RPMI7951 (cell line): ENCODE measurements at regions not wholly inside any gene's neighbourhood (a gene's known extent, or its start where the extent isn't known, plus 50 kb on each side); places are given as distances from the start of the nearest gene placed in this dataset.
A peak's percentile ranks its signal among the peaks of the same experiment; 100 is the strongest.

Source experiments
- DNase-seq: peaks from one replicate; pipeline ENCODE4 v3.0.0-alpha.2; 2012; ENCODE audit warnings: low read depth

DNA sequence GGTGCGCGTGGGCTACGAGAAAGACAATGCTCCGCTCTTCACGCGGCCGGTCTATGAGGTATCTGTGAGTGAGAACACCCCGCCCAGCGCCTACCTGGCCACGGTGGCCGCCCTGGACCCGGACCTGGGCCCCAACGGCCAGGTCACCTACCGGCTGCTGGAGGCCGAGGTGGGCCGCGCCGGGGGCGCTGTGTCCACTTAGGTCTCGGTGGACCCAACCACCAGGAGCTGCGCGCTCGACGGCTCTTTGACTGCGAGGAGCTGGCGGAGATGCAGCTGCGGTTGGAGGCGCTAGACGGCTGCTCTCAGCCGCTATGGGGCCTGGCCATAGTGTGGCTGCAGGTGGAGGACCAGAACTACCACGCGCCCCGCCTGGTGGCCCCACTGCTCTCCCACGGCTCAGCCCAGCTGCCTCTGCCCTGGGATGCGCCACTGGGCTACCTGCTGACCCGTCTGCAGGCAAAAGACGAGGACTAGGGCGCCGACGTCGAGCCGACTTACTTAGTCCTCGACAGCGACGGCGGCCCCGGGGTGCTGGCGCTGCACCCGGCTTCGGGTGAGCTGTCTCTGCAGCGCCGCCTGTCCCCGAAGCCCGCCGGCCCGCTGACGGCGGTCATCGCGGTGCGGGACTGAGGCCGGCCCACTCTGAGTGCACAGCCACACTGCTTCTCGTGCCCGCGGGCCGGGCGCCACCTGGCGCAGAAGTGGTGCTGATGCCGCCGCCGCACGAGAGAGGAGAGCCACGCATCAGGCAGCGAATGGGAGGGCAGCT is 173.0 kb downstream of the OLFM4 start:
- DNase-seq: no peak

GRCh38 chr13:53204598-53204997 is 176.0 kb downstream of the OLFM4 start:
- no peak for DNase-seq

GRCh38 chr13:53206455-53206854 is 177.8 kb downstream of the OLFM4 start:
- DNase-seq: no peak

DNA sequence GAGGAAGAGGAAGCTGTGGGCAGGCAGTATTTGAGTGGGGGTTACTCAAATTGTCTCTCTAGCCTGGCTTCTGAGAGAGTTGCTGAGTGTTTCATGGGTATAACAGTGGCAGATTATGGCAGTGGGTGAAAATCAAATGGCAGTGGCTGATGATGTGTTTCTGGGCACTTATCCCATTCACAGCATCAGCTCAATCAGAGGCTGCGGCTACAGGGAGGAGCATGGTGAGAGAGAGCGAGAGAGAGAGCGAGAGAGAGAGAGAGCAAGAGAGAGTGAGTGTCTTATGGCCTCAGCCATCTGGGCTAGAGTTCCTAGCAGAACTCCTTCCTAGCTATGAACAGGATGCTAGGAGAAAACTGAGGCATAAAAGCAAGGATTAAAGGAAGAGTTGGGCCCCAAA is 178.9 kb downstream of the OLFM4 start:
- no peak for DNase-seq

DNA sequence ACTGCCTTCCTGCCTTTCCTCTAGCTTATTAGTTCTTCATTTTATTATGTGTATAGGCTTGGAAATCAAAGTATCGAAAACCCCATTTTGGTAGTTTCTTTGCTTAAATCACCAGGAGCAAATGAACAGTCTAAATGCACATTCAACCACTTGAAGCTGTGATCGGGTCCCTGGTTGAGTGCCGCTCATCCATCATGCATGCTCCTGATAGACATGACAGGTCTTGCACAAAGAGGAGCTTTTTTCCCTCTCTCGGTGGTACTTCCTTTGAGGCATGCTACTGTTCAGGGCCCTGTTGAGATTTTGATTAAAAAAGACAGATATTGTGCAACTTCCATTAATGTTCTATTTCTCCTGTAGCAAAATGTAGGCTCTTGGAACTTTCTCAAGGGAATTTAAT is 185.8 kb downstream of the OLFM4 start:
- DNase-seq: no peak

DNA sequence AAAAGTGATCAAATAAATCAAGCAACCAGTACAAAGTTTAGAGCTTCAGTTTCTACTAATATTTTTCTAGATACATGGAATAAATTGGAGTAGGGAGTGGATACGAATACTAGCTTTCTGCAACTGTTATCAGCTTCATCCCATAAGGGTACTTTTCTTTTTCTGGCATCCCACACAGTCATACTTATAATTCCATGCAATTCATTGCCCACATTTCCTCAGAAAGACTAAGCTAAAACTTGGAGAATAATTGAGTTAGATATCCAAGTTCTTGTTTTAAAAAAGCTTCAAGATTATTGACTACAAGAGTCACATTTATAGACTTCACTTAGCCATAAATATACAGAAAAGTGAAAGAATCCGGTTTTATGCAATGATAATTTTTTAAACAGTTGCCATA is 186.9 kb downstream of the OLFM4 start:
- no peak for DNase-seq

DNA sequence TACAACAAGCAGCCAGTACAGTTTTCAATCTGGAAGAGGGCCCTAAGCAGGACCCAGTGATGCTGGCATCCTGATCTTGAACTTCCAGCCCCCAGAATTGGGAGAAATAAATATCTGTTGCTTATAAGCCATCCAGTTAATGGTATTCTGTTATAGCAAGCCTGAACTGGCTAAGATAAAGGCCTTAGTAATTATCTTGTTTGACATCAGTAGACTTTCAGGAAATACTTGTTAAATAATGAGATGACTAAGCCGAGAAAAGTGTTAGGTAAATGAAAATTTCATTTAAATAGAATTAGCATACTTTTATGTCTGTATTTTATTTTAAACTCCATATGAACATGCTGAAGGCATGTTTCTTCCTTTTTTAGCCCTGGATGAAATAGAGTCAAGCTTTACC is 188.2 kb downstream of the OLFM4 start:
- no peak for DNase-seq

DNA sequence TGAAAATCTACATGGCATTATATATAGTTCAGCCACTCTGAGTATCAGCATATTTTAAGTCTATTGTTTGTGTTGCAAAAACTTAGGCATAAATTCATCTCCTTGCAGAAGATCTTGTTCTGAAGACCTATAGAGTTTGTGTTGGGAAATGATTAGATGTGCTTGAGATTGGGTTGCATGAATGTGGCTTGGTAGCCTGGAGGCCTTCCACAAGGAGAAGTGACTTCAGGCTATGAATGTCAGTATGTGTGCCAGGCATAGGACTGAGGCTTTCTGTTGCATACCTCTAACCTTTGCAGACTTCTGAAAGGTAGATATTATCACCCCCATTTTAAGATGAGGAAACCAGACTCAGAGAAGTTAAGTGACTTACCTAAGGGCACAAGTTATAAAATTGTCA is 188.6 kb downstream of the OLFM4 start:
- DNase-seq: no peak

GRCh38 chr13:53220038-53220437 is 191.4 kb downstream of the OLFM4 start:
- no peak for DNase-seq

- no peak for DNase-seq
These were observed 209.1 kb downstream of the OLFM4 start for GRCh38 chr13:53237696-53238095.

DNA sequence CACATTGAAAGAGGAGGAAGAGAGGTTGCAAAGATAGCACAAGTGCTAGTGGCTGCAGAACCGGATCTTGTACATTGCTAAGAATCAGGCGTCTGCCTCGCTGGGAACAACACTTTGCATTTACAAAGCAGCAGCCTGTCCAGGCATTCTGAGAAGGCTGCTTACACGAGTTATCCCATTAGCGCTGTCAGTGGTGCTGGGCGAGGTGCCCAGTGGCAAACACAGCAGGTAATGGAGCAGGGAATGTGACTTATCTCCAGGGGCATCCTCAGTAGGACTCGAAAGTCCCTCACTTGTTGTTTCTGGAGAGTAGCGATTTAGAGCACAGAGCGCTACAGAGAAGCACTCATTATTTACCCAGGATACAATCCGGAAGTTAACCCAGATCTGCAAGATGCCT is 209.6 kb downstream of the OLFM4 start:
- no peak for DNase-seq

- DNase-seq: no peak
These were observed 211.9 kb downstream of the OLFM4 start for GRCh38 chr13:53240401-53241025.

GRCh38 chr13:53241891-53242348 is 213.3 kb downstream of the OLFM4 start:
- no peak for DNase-seq

GRCh38 chr13:53249236-53249635 is 220.6 kb downstream of the OLFM4 start:
- no peak for DNase-seq

- DNase-seq: peak; percentile 61
These were observed 221.8 kb downstream of the OLFM4 start for GRCh38 chr13:53250272-53250875.

- no peak for DNase-seq
These were observed 222.4 kb downstream of the OLFM4 start for GRCh38 chr13:53250977-53251376.

DNA sequence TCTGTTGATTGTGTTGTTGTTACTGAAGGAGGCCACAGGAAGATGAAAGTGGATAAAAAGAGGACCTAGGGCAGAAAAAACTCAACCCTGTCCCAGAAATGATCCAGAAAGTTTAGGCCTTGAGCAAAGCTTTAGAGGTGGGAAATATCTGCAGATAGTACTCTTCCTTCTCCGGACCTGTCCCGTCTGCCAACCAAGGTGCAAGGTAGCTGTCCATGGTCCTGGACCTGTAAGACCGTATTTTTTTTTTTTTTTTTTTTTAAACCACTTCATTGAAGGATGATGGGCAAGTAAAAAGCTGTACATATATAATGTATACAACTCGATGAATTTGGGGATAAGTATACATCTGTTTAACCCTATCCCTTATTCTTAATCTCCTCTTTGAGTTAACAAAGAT is 225.9 kb downstream of the OLFM4 start:
- no peak for DNase-seq

DNA sequence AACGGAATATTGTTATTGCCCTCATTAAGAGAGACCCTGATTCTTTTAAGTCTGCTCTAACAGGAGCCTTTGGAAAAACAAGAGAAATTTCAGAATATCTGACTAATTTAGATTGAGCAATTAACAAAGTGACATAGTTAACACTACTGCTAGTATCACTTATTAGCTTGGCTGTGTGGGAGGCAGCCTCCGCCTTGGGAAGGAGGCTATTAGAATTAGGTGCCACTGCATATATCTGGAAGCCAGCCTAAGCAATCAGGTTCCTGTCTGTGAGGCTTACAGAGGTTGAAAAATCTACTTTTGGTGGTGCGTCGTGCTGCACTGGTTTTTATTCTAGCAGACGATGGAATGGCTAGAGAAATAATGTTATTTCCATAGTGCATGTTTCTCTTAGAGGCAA is 227.2 kb downstream of the OLFM4 start:
- no peak for DNase-seq

- DNase-seq: no peak
These were observed 232.0 kb downstream of the OLFM4 start for GRCh38 chr13:53260594-53260993.

DNA sequence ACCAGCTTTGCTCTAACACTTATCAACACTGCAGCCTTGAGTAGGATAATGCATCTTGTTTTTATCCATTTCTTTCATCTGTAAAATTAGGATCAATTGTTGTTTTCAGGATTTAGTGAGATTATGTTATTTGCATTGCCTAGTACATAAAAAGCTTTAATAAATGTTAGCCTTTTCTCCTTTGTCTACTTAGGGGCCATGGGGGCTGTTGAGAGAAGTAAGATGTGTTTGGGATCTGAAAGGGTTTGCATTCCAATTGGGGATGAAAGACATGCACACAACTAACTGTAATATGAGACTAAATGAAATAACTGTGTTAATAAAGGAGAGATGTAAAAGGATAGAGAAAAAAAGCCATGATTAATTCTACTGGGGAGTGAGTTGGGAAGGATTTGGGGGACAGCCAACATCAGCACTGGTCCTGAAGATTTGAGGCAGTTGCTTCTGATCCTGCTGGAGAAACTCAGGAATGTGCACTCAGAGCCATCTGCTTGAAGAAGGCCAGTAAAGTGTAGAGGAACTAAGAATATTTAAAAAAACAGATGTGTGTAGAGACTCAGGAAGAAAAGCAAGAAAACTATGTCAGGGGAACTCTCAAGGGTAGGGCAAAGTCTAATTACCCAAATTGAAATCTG is 236.3 kb downstream of the OLFM4 start:
- no peak for DNase-seq

- no peak for DNase-seq
These were observed 238.1 kb downstream of the OLFM4 start for GRCh38 chr13:53266757-53267156.

DNA sequence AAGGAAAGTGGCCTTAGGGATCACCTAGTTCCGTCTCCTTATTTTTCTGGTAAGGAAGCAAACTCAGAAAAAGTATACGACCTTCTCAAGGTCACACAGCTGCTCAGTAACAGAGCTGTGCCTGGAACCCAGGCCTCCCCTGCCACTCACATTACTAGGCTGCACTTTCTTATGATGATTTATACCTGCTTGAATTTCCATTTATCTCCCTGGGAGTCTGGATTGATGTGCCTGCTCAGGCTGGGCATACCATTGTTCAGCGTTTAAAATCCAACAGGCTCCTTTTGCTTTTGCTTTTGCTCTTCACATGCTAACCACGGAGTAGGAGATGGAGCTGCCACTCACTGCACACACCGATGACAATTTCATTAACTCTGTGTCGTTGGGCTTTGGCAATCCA is 241.0 kb downstream of the OLFM4 start:
- DNase-seq: no peak

GRCh38 chr13:53272873-53273272 is 244.3 kb downstream of the OLFM4 start:
- no peak for DNase-seq
